ENCODE measurements at regions not wholly inside any gene's neighbourhood (a gene's known extent, or its start where the extent isn't known, plus 50 kb on each side); places are given as distances from the start of the nearest gene placed in this dataset.
"Not testable (repeated sequence)": the region's sequence is repeated elsewhere in the genome, so short reads cannot be mapped to it uniquely, and the experiment has no call there.

- not testable (repeated sequence) for DNase-seq
Observed at GRCh38 chr2:33906129-33906528, 307.0 kb upstream of the FAM98A start.

GRCh38 chr2:33904801-33905200 is 305.7 kb upstream of the FAM98A start:
- DNase-seq: no peak

- DNase-seq: no peak
Observed at GRCh38 chr2:33903701-33904100, 304.6 kb upstream of the FAM98A start.

- no peak for DNase-seq
Observed at GRCh38 chr2:33903215-33903614, 304.1 kb upstream of the FAM98A start.

- DNase-seq: no peak
Observed at GRCh38 chr2:33900610-33901009, 301.5 kb upstream of the FAM98A start.

GRCh38 chr2:33897741-33898140 is 298.6 kb upstream of the FAM98A start:
- no peak for DNase-seq

- no peak for DNase-seq
Observed at GRCh38 chr2:33893824-33894223, 294.7 kb upstream of the FAM98A start.

- no peak for DNase-seq
Observed at GRCh38 chr2:33891616-33892015, 292.5 kb upstream of the FAM98A start.

GRCh38 chr2:33890686-33891085 is 291.6 kb upstream of the FAM98A start:
- DNase-seq: no peak

- no peak for DNase-seq
Observed at GRCh38 chr2:33877348-33878016, 278.4 kb upstream of the FAM98A start.

- DNase-seq: no peak
Observed at GRCh38 chr2:33873076-33873605, 274.0 kb upstream of the FAM98A start.

- no peak for DNase-seq
Observed at GRCh38 chr2:33859811-33860461, 260.8 kb upstream of the FAM98A start.

- DNase-seq: no peak
Observed at GRCh38 chr2:33859176-33859575, 260.1 kb upstream of the FAM98A start.

- peak; percentile 78 for DNase-seq
Observed at GRCh38 chr2:33848486-33848885, 249.4 kb upstream of the FAM98A start.

- DNase-seq: no peak
Observed at GRCh38 chr2:33839791-33840190, 240.7 kb upstream of the FAM98A start.

GRCh38 chr2:33836628-33837027 is 237.5 kb upstream of the FAM98A start:
- no peak for DNase-seq

- no peak for DNase-seq
Observed at GRCh38 chr2:33835911-33836310, 236.8 kb upstream of the FAM98A start.

- DNase-seq: no peak
Observed at GRCh38 chr2:33822964-33823363, 223.9 kb upstream of the FAM98A start.

GRCh38 chr2:33812707-33813106 is 213.6 kb upstream of the FAM98A start:
- peak; percentile 45 for DNase-seq

- no peak for DNase-seq
Observed at GRCh38 chr2:33810046-33810835, 211.1 kb upstream of the FAM98A start.

- DNase-seq: no peak
Observed at GRCh38 chr2:33806041-33806440, 206.9 kb upstream of the FAM98A start.

- DNase-seq: no peak
Observed at GRCh38 chr2:33804155-33804554, 205.1 kb upstream of the FAM98A start.

GRCh38 chr2:33796511-33796910 is 197.4 kb upstream of the FAM98A start:
- no peak for DNase-seq

- peak; percentile 24 for DNase-seq
Observed at GRCh38 chr2:33791625-33792024, 192.5 kb upstream of the FAM98A start.

Data from kidney glomerular epithelial cell (primary cell).